Vagina (tissue), 2 donors: ENCODE measurements at regions not wholly inside any gene's neighbourhood (a gene's known extent, or its start where the extent isn't known, plus 50 kb on each side); places are given as distances from the start of the nearest gene placed in this dataset.

Source experiments
- CTCF ChIP-seq, 3 experiments: fragments of 450-650 bp in 2 of 3; fragments of 200-600 bp in 1 of 3; sonication (generic) in 1 of 3; IDR thresholded peaks; one replicate each; pipeline ENCODE4 v1.5.1; 2017 to 2019; ENCODE audit warnings: antibody characterized with exemption in 3 of 3, mild to moderate bottlenecking in 2 of 3, moderate library complexity in 2 of 3
- POLR2A ChIP-seq, 2 donors: fragments of 450-650 bp; IDR thresholded peaks; one replicate each; pipeline ENCODE4 v1.6.1; 2017; ENCODE audit warnings: antibody characterized with exemption in 2 of 2, mild to moderate bottlenecking in 2 of 2, moderate library complexity in 2 of 2
- POLR2AphosphoS5 ChIP-seq, 2 donors: sonication (generic); formaldehyde crosslinking; IDR thresholded peaks; one replicate each; pipeline ENCODE4 v1.9.0; 2017; ENCODE audit warnings: antibody characterized with exemption in 2 of 2, mild to moderate bottlenecking in 2 of 2, low read depth in 1 of 2; ENCODE audit not compliant: insufficient read depth in 1 of 2

DNA sequence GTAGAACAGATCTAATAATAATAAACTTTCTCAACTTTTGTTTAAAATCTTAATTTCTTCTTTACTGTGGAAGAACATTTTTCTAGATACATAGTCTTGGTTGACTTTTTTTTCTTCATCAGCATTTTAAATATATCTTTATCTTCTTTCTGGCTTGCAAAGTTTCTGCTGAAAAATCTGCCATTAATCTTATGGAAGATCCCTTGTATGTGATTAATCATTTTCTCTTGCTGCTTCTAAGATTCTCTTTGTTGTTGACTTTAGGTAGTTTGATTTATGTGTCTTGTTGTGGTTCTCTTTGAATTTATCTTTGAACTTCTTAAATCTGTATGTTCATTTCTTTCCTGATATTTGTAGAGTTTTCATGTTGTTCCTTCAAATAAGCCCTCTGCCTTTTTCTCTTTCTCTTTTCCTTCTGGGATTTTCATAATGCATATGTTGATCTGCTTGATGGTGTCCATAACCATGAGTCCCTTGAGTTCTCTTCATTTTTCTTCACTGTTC, 657.6 kb upstream of the CXADR start:
- no peak for TF ChIP-seq CTCF (IDR thresholded peaks at IDR 0.05)
- TF ChIP-seq POLR2AphosphoS5 (IDR thresholded peaks at IDR 0.05; ENCODE audit: insufficient read depth in 1 of 2, low read depth in 1 of 2), result no peak
- no peak for TF ChIP-seq POLR2A (IDR thresholded peaks at IDR 0.05)
